GM23338 (cell line): ENCODE measurements at regions not wholly inside any gene's neighbourhood (a gene's known extent, or its start where the extent isn't known, plus 50 kb on each side); places are given as distances from the start of the nearest gene placed in this dataset.

Experiments
- ATAC-seq: fragments of 200-7000 bp; cut with Tn5 transposase; 3 replicates; pipeline ENCODE4 v1.9.1; 2020
- DNase-seq: peaks from one replicate; pipeline ENCODE4 v3.0.0-alpha.2; 2015; ENCODE audit warnings: low spot score
- H2AFZ ChIP-seq: fragments of 200-600 bp; sonication (generic); 2 replicates; pipeline ENCODE4 v1.8.0; 2016; ENCODE audit warnings: antibody characterized with exemption, mild to moderate bottlenecking, moderate library complexity
- H3F3A ChIP-seq: fragments of 200-600 bp; sonication (generic); replicated peaks from 2 replicates; pipeline ENCODE4 v1.8.0; 2017; ENCODE audit warnings: antibody characterized with exemption, mixed run types, low read depth
- H3K27ac ChIP-seq: fragments of 200-600 bp; sonication (generic); 2 replicates; pipeline ENCODE4 v1.6.1; 2016; ENCODE audit warnings: low read depth
- H3K27me3 ChIP-seq: fragments of 200-600 bp; sonication (generic); 2 replicates; pipeline ENCODE4 v1.8.0; 2016; ENCODE audit warnings: mild to moderate bottlenecking, mixed run types, moderate library complexity; ENCODE audit not compliant: insufficient read depth
- H3K36me3 ChIP-seq: fragments of 200-600 bp; sonication (generic); 2 replicates; pipeline ENCODE4 v1.8.0; 2016; ENCODE audit warnings: mild to moderate bottlenecking; ENCODE audit not compliant: insufficient read depth
- H3K4me1 ChIP-seq: fragments of 200-600 bp; sonication (generic); 2 replicates; pipeline ENCODE4 v1.8.0; 2016; ENCODE audit warnings: mild to moderate bottlenecking, moderate library complexity; ENCODE audit not compliant: insufficient read depth
- H3K4me2 ChIP-seq: fragments of 200-600 bp; sonication (generic); 2 replicates; pipeline ENCODE4 v1.7.1; 2017; ENCODE audit warnings: mixed run types
- H3K4me3 ChIP-seq: fragments of 200-600 bp; sonication (generic); 2 replicates; pipeline ENCODE4 v1.6.1; 2016; ENCODE audit warnings: mixed run types
- H3K79me2 ChIP-seq: fragments of 200-600 bp; sonication (generic); replicated peaks from 2 replicates; pipeline ENCODE4 v1.8.0; 2017; ENCODE audit warnings: mild to moderate bottlenecking; ENCODE audit not compliant: insufficient read depth
- H3K9me2 ChIP-seq: fragments of 200-600 bp; sonication (generic); 2 replicates; pipeline ENCODE4 v1.8.0; 2017; ENCODE audit not compliant: insufficient read depth
- H4K20me1 ChIP-seq: fragments of 200-600 bp; sonication (generic); replicated peaks from 2 replicates; pipeline ENCODE4 v1.8.0; 2017; ENCODE audit warnings: mild to moderate bottlenecking; ENCODE audit not compliant: insufficient read depth
- H3K27ac Mint-ChIP-seq: 2 replicates; pipeline ENCODE4 v1.8.0; 2020; ENCODE audit warnings: inconsistent platforms, mild to moderate bottlenecking, moderate library complexity, mixed read lengths
- H3K27me3 Mint-ChIP-seq: 3 replicates; pipeline ENCODE4 v1.8.0; 2022; ENCODE audit warnings: low read depth, mild to moderate bottlenecking, moderate library complexity, mixed read lengths, inconsistent platforms; ENCODE audit not compliant: insufficient read depth, poor library complexity
- H3K36me3 Mint-ChIP-seq: 3 replicates; pipeline ENCODE4 v1.8.0; 2021; ENCODE audit warnings: low read depth, mild to moderate bottlenecking, inconsistent platforms, moderate library complexity, mixed read lengths
- H3K4me1 Mint-ChIP-seq: 3 replicates; pipeline ENCODE4 v1.8.0; 2020; ENCODE audit warnings: mild to moderate bottlenecking, inconsistent platforms, mixed read lengths
- H3K4me3 Mint-ChIP-seq: 3 replicates; pipeline ENCODE4 v1.8.0; 2021; ENCODE audit warnings: moderate library complexity, mild to moderate bottlenecking, inconsistent platforms, mixed read lengths
- H3K9me3 Mint-ChIP-seq: 3 replicates; pipeline ENCODE4 v1.8.0; 2020; ENCODE audit warnings: moderate library complexity, mild to moderate bottlenecking, inconsistent platforms, mixed read lengths
- CREB1 ChIP-seq: fragments of 250-450 bp; sonication (Bioruptor Pico); IDR thresholded peaks from 2 replicates; pipeline ENCODE4 v1.5.0; 2020; ENCODE audit warnings: low read depth, mild to moderate bottlenecking, moderate library complexity
- CTCF ChIP-seq, 2 experiments: fragments of 200-600 bp in 1 of 2; sonication (generic) in 1 of 2; conservative IDR thresholded peaks; 2 replicates each; pipeline versions ENCODE4 v1.5.1 to v1.6.1; 2016 to 2017; ENCODE audit warnings: antibody characterized with exemption in 2 of 2, low read depth in 2 of 2, mild to moderate bottlenecking in 2 of 2, moderate library complexity in 1 of 2
- ETS1 ChIP-seq: IDR thresholded peaks from 2 replicates; pipeline ENCODE4 v1.6.1; 2016; ENCODE audit warnings: antibody characterized with exemption
- EZH2 ChIP-seq: fragments of 200-600 bp; sonication (generic); IDR thresholded peaks from one replicate; pipeline ENCODE4 v1.8.0; 2017; ENCODE audit warnings: antibody characterized with exemption, mild to moderate bottlenecking, low read depth; ENCODE audit not compliant: unreplicated experiment
- JUNB ChIP-seq: IDR thresholded peaks from one replicate; pipeline ENCODE4 v1.6.1; 2016; ENCODE audit warnings: antibody characterized with exemption; ENCODE audit not compliant: unreplicated experiment
- NANOG ChIP-seq: IDR thresholded peaks from 2 replicates; pipeline ENCODE4 v1.6.1; 2016; ENCODE audit warnings: antibody characterized with exemption, borderline replicate concordance
- POLR2AphosphoS5 ChIP-seq: IDR thresholded peaks from 2 replicates; pipeline ENCODE4 v1.6.1; 2016; ENCODE audit warnings: antibody characterized with exemption, low read depth
- STAT1 ChIP-seq: IDR thresholded peaks from one replicate; pipeline ENCODE4 v1.6.1; 2016; ENCODE audit warnings: antibody characterized with exemption; ENCODE audit not compliant: unreplicated experiment
- ZNF114 ChIP-seq: fragments of 250-450 bp; sonication (Bioruptor Pico); IDR thresholded peaks from 2 replicates; pipeline ENCODE4 v1.5.0; 2020; ENCODE audit warnings: mild to moderate bottlenecking, moderate library complexity
- TF ChIP-seq, protein P1 (sequence below): fragments of 250-450 bp; sonication (Bioruptor Pico); IDR thresholded peaks from 2 replicates; pipeline ENCODE4 v1.5.0; 2020; ENCODE audit warnings: mild to moderate bottlenecking, moderate library complexity

GRCh38 chr4:79255793-79256192, 70.1 kb downstream of the NAA11 start:
- peak; percentile 89 for ATAC-seq
- H3K36me3 Mint-ChIP-seq, result peaks cover 4% of the 10 kb centered on the region

More at GRCh38 chr4:79255793-79256192, 70.1 kb downstream of the NAA11 start:
- TF ChIP-seq CREB1 (no peak), ZNF114 (CRISPR knock-in tag) (no peak), NANOG (no peak), CTCF (conservative IDR thresholded peaks at IDR 0.05; ENCODE audit: low read depth in 2 of 2) (no peak), JUNB (no peak), ETS1 (no peak), POLR2AphosphoS5 (no peak), EZH2 (no peak), STAT1 (no peak)
- TF ChIP-seq, protein P1, sequence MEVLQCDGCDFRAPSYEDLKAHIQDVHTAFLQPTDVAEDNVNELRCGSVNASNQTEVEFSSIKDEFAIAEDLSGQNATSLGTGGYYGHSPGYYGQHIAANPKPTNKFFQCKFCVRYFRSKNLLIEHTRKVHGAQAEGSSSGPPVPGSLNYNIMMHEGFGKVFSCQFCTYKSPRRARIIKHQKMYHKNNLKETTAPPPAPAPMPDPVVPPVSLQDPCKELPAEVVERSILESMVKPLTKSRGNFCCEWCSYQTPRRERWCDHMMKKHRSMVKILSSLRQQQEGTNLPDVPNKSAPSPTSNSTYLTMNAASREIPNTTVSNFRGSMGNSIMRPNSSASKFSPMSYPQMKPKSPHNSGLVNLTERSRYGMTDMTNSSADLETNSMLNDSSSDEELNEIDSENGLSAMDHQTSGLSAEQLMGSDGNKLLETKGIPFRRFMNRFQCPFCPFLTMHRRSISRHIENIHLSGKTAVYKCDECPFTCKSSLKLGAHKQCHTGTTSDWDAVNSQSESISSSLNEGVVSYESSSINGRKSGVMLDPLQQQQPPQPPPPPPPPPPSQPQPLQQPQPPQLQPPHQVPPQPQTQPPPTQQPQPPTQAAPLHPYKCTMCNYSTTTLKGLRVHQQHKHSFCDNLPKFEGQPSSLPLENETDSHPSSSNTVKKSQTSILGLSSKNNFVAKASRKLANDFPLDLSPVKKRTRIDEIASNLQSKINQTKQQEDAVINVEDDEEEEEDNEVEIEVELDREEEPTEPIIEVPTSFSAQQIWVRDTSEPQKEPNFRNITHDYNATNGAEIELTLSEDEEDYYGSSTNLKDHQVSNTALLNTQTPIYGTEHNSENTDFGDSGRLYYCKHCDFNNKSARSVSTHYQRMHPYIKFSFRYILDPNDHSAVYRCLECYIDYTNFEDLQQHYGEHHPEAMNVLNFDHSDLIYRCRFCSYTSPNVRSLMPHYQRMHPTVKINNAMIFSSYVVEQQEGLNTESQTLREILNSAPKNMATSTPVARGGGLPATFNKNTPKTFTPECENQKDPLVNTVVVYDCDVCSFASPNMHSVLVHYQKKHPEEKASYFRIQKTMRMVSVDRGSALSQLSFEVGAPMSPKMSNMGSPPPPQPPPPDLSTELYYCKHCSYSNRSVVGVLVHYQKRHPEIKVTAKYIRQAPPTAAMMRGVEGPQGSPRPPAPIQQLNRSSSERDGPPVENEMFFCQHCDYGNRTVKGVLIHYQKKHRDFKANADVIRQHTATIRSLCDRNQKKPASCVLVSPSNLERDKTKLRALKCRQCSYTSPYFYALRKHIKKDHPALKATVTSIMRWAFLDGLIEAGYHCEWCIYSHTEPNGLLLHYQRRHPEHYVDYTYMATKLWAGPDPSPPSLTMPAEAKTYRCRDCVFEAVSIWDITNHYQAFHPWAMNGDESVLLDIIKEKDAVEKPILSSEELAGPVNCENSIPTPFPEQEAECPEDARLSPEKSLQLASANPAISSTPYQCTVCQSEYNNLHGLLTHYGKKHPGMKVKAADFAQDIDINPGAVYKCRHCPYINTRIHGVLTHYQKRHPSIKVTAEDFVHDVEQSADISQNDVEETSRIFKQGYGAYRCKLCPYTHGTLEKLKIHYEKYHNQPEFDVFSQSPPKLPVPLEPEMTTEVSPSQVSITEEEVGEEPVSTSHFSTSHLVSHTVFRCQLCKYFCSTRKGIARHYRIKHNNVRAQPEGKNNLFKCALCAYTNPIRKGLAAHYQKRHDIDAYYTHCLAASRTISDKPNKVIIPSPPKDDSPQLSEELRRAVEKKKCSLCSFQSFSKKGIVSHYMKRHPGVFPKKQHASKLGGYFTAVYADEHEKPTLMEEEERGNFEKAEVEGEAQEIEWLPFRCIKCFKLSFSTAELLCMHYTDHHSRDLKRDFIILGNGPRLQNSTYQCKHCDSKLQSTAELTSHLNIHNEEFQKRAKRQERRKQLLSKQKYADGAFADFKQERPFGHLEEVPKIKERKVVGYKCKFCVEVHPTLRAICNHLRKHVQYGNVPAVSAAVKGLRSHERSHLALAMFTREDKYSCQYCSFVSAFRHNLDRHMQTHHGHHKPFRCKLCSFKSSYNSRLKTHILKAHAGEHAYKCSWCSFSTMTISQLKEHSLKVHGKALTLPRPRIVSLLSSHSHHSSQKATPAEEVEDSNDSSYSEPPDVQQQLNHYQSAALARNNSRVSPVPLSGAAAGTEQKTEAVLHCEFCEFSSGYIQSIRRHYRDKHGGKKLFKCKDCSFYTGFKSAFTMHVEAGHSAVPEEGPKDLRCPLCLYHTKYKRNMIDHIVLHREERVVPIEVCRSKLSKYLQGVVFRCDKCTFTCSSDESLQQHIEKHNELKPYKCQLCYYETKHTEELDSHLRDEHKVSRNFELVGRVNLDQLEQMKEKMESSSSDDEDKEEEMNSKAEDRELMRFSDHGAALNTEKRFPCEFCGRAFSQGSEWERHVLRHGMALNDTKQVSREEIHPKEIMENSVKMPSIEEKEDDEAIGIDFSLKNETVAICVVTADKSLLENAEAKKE (CRISPR knock-in tag), result no peak
- H3K4me3 Mint-ChIP-seq, result no peak overlapping the region
- peaks cover 14% of the 10 kb centered on the region for H3K9me3 Mint-ChIP-seq
- Histone ChIP-seq H3K27ac (no peak overlapping the region), H3K36me3 (no peaks in the 10 kb centered on the region), H3K4me3 (no peak overlapping the region), H3K4me1 (no peaks in the 10 kb centered on the region), H2AFZ (no peak overlapping the region), H3K27me3 (no peaks in the 10 kb centered on the region), H3K9me2 (no peaks in the 10 kb centered on the region), H3F3A (no peaks in the 10 kb centered on the region), H3K79me2 (no peaks in the 10 kb centered on the region), H3K4me2 (no peak overlapping the region), H4K20me1 (no peaks in the 10 kb centered on the region)
- H3K27me3 Mint-ChIP-seq, result no peaks in the 10 kb centered on the region
- no peaks in the 10 kb centered on the region for H3K4me1 Mint-ChIP-seq
- DNase-seq, result peak; percentile 81
- no peak overlapping the region for H3K27ac Mint-ChIP-seq
